Lung (tissue), 11 donors: ENCODE measurements at regions not wholly inside any gene's neighbourhood (a gene's known extent, or its start where the extent isn't known, plus 50 kb on each side); places are given as distances from the start of the nearest gene placed in this dataset.

Experiments used
- ATAC-seq: fragments of 200-7000 bp; cut with Tn5 transposase; one replicate; pipeline ENCODE4 v1.9.1; 2020; ENCODE audit warnings: moderate number of reproducible peaks; ENCODE audit not compliant: insufficient read depth, low FRiP score
- DNase-seq, 3 donors: peaks; one replicate each; pipeline ENCODE4 v3.0.0-alpha.2; 2013 to 2017
- H3K27ac ChIP-seq, 2 donors: one replicate each; pipeline ENCODE4 v1.5.1; 2013; ENCODE audit warnings: mild to moderate bottlenecking in 2 of 2, moderate library complexity in 2 of 2, control low read depth in 1 of 2, inconsistent platforms in 1 of 2, low read depth in 1 of 2, low read length in 1 of 2
- H3K27me3 ChIP-seq, 3 donors: one replicate each; pipeline ENCODE4 v1.5.1; 2013; ENCODE audit warnings: low read length in 2 of 3; ENCODE audit not compliant: control insufficient read depth in 3 of 3, insufficient read depth in 3 of 3
- H3K36me3 ChIP-seq, 4 donors: one replicate each; pipeline ENCODE4 v1.5.1; 2013; ENCODE audit warnings: low read length in 4 of 4, mild to moderate bottlenecking in 1 of 4, moderate library complexity in 1 of 4; ENCODE audit not compliant: control insufficient read depth in 4 of 4, insufficient read depth in 4 of 4
- H3K4me1 ChIP-seq, 5 donors: one replicate each; pipeline ENCODE4 v1.5.1; 2013; ENCODE audit warnings: low read length in 5 of 5, mild to moderate bottlenecking in 2 of 5, moderate library complexity in 1 of 5; ENCODE audit not compliant: control insufficient read depth in 5 of 5, insufficient read depth in 5 of 5
- H3K4me3 ChIP-seq: one replicate; pipeline ENCODE4 v1.5.1; 2013; ENCODE audit warnings: mild to moderate bottlenecking, control low read depth, moderate library complexity
- H3K9ac ChIP-seq, 2 donors: one replicate each; pipeline ENCODE4 v1.5.1; 2013; ENCODE audit warnings: low read length in 2 of 2, control low read depth in 1 of 2; ENCODE audit not compliant: insufficient read depth in 1 of 2
- H3K9me3 ChIP-seq, 4 donors: one replicate each; pipeline ENCODE4 v1.5.1; 2013; ENCODE audit warnings: low read length in 3 of 4, mild to moderate bottlenecking in 1 of 4, moderate library complexity in 1 of 4; ENCODE audit not compliant: control insufficient read depth in 4 of 4, insufficient read depth in 3 of 4
- WGBS, 2 donors: extraction: QIAGEN DNeasy Blood & Tissue Kit; methylation state at CpG; one replicate each; pipeline ENCODE4 v1.1.7; 2013; 5-methylcytosine and 5-hydroxymethylcytosine counted together
- TF ChIP-seq, protein P1 (sequence below): IDR thresholded peaks from 2 replicates; pipeline ENCODE4 v1.5.1; 2012; ENCODE audit warnings: mild to moderate bottlenecking; ENCODE audit errors: control extremely low read depth, extremely low read depth
- donor health status: control.
- donor health status: control.
- donor health status: Bipolar disorder and iron deficiency.
- donor health status: healthy.
- donor health status: DM: yes; HTN: yes; CAD: no.

DNA sequence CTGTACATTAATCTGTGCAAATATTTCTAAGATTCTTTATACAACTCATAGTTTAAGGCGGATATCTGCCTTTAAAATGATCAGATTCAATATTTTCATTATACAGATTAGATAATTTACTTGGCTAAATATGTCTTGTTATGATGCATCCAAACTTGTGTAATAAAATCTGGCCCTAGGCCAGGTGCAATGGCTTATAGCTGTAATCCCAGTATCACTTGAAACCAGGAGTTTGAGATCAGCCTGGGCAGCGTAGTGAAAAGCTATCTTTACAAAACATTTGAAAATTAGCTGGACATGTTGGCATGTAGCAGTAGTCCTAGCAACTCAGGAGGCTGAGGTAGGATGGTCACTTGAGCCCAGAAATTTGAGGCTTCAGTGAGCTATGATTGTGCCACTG, 2002.2 kb upstream of the ACO1 start:
- 79 to 80% methylated on average over 2 of the region's 2 CpGs for WGBS, 2 donors

DNA sequence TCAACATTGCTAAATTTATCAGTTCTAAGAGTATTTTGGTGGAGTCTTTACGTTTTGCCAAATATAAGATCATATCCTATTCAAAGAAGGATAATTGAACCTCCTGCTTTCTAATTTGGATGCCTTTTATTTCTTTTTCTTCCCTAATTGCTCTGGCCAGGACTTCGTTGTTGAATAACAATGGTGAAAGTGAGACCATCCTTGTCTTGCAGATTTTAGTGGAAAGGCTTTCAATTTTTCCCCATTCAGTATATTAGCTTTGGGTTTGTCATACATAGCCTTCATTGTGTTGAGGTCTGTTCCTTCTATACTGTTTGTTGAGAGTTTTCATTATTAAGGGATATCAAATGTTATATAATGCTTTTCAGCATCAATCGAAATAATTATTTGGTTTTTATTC, 1974.2 kb upstream of the ACO1 start:
- Histone ChIP-seq H3K4me1 (no peaks in the 10 kb centered on the region), H3K27ac (no peak overlapping the region), H3K36me3 (no peaks in the 10 kb centered on the region), H3K9ac (no peak overlapping the region), H3K27me3 (no peaks in the 10 kb centered on the region), H3K9me3 (peaks cover 0 to 9% (median 4%) of the 10 kb centered on the region in 4 donors), H3K4me3 (no peak overlapping the region)
- TF ChIP-seq, protein P1, sequence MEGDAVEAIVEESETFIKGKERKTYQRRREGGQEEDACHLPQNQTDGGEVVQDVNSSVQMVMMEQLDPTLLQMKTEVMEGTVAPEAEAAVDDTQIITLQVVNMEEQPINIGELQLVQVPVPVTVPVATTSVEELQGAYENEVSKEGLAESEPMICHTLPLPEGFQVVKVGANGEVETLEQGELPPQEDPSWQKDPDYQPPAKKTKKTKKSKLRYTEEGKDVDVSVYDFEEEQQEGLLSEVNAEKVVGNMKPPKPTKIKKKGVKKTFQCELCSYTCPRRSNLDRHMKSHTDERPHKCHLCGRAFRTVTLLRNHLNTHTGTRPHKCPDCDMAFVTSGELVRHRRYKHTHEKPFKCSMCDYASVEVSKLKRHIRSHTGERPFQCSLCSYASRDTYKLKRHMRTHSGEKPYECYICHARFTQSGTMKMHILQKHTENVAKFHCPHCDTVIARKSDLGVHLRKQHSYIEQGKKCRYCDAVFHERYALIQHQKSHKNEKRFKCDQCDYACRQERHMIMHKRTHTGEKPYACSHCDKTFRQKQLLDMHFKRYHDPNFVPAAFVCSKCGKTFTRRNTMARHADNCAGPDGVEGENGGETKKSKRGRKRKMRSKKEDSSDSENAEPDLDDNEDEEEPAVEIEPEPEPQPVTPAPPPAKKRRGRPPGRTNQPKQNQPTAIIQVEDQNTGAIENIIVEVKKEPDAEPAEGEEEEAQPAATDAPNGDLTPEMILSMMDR: no peak
- DNase-seq (no peak), ATAC-seq (no peak)
- 70 to 76% methylated on average over 3 of the region's 3 CpGs for WGBS, 2 donors

More for the DNA sequence above, 2002.2 kb upstream of the ACO1 start:
- Histone ChIP-seq H3K4me1 (no peaks in the 10 kb centered on the region), H3K27me3 (no peaks in the 10 kb centered on the region), H3K27ac (no peak overlapping the region), H3K9ac (no peak overlapping the region), H3K9me3 (no peaks in the 10 kb centered on the region), H3K36me3 (no peaks in the 10 kb centered on the region), H3K4me3 (no peak overlapping the region)
- ATAC-seq: no peak
- peak in 2 of 3 donors; percentile 1 to 18 for DNase-seq
- TF ChIP-seq, protein P1: no peak

DNA sequence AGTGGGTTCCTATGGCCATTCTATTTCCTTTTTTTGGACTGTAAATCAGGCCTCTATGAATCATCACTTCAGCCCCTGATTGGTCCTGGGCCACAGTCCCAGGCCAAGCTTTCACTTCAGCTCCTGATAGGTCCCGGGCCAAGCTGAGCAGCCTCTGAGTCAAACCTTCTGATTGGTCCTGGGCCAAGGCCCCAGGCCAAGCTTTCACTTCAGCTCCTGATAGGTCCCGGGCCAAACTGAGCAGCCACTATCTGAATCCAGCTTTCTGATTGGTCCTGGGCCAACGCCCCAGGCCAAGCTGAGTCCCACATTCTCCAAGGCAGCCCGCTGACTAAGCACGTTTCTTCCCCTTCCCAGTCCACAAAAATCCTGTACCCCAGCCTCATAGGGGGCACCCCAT, 1972.9 kb upstream of the ACO1 start:
- Histone ChIP-seq H3K27ac (no peak overlapping the region), H3K9ac (no peak overlapping the region), H3K9me3 (peaks cover 0 to 9% (median 4%) of the 10 kb centered on the region in 4 donors), H3K4me1 (no peaks in the 10 kb centered on the region), H3K4me3 (no peak overlapping the region), H3K27me3 (no peaks in the 10 kb centered on the region), H3K36me3 (no peaks in the 10 kb centered on the region)
- 84 to 92% methylated on average over 5 of the region's 5 CpGs for WGBS, 2 donors
- ATAC-seq (no peak), DNase-seq (no peak)
- TF ChIP-seq, protein P1: no peak

DNA sequence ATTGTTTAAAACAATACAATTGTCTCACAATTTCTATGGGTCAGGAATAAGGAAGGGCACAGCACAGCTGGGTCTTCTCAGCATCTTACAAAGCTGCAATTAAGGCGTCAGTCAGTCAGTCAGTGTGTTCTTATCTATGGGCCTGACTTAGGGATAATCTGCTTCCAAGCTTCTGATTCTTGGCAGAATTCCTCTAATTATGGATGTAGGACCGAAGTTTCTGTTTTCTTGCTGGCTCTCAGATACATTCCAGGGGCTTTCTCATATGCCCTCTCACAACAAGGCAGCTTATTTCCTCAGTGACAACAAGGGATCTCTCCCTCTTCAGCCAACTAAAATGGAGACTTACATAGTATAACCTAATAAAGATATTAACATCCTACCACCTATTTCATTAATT, 1925.3 kb upstream of the ACO1 start:
- Histone ChIP-seq H3K27me3 (no peaks in the 10 kb centered on the region), H3K4me1 (no peaks in the 10 kb centered on the region), H3K4me3 (no peak overlapping the region), H3K9ac (no peak overlapping the region), H3K9me3 (no peaks in the 10 kb centered on the region), H3K27ac (no peak overlapping the region), H3K36me3 (no peaks in the 10 kb centered on the region)
- 71 to 81% methylated on average over 2 of the region's 2 CpGs for WGBS, 2 donors
- ATAC-seq (no peak), DNase-seq (peak in 2 of 3 donors; percentile 65 to 75)
- TF ChIP-seq, protein P1: no peak
